Astrocyte (in vitro differentiated cells and primary cell): ENCODE measurements at regions not wholly inside any gene's neighbourhood (a gene's known extent, or its start where the extent isn't known, plus 50 kb on each side); places are given as distances from the start of the nearest gene placed in this dataset.

Source experiments
- DNase-seq: peaks from one replicate; pipeline ENCODE4 v3.0.0-alpha.2; 2010; ENCODE audit warnings: low read depth
- FAIRE-seq: peaks from 2 replicates; lab custom pipeline; 2011; peaks lifted over from hg19 to GRCh38; lab: Jason Lieb, UNC
- H2AFZ ChIP-seq: 2 replicates; pipeline ENCODE4 v1.6.0; 2012; ENCODE audit warnings: low read depth, low read length, inconsistent platforms
- H3K27ac ChIP-seq: 2 replicates; pipeline ENCODE4 v1.5.1; 2011; ENCODE audit warnings: low read depth, low read length, inconsistent platforms
- H3K27me3 ChIP-seq: 2 replicates; pipeline ENCODE4 v1.6.0; 2011; ENCODE audit warnings: low read length, inconsistent platforms; ENCODE audit not compliant: insufficient read depth
- H3K36me3 ChIP-seq: 2 replicates; pipeline ENCODE4 v1.5.1; 2011; ENCODE audit warnings: low read length, inconsistent platforms; ENCODE audit not compliant: insufficient read depth
- H3K4me1 ChIP-seq: 2 replicates; pipeline ENCODE4 v1.5.1; 2011; ENCODE audit warnings: low read length, inconsistent platforms; ENCODE audit not compliant: insufficient read depth
- H3K4me2 ChIP-seq: 2 replicates; pipeline ENCODE4 v1.6.0; 2012; ENCODE audit warnings: low read length, inconsistent platforms
- H3K4me3 ChIP-seq: 2 replicates; pipeline ENCODE4 v1.5.1; 2011; ENCODE audit warnings: low read depth, mild to moderate bottlenecking, low read length, inconsistent platforms; ENCODE audit not compliant: insufficient read depth
- H3K79me2 ChIP-seq: 2 replicates; pipeline ENCODE4 v1.6.0; 2012; ENCODE audit warnings: mild to moderate bottlenecking, low read length, inconsistent platforms; ENCODE audit not compliant: insufficient read depth
- H3K9ac ChIP-seq: 2 replicates; pipeline ENCODE4 v1.6.0; 2012; ENCODE audit warnings: mild to moderate bottlenecking, low read length, inconsistent platforms
- H3K9me3 ChIP-seq: 2 replicates; pipeline ENCODE4 v1.5.1; 2012; ENCODE audit warnings: low read depth, mild to moderate bottlenecking, low read length, inconsistent platforms; ENCODE audit not compliant: insufficient read depth
- H4K20me1 ChIP-seq: 2 replicates; pipeline ENCODE4 v1.6.0; 2012; ENCODE audit warnings: low read length, inconsistent platforms; ENCODE audit not compliant: insufficient read depth
- H3K27ac Mint-ChIP-seq: one replicate; pipeline ENCODE4 v1.8.0; 2021; ENCODE audit warnings: mild to moderate bottlenecking, mixed read lengths; ENCODE audit not compliant: unreplicated experiment
- H3K27me3 Mint-ChIP-seq: one replicate; pipeline ENCODE4 v1.8.0; 2021; ENCODE audit warnings: low read depth, mixed read lengths; ENCODE audit not compliant: unreplicated experiment
- H3K36me3 Mint-ChIP-seq: one replicate; pipeline ENCODE4 v1.8.0; 2021; ENCODE audit warnings: low read depth, mixed read lengths; ENCODE audit not compliant: unreplicated experiment
- H3K4me1 Mint-ChIP-seq: one replicate; pipeline ENCODE4 v1.8.0; 2021; ENCODE audit warnings: low read depth, mixed read lengths; ENCODE audit not compliant: unreplicated experiment
- H3K4me3 Mint-ChIP-seq: one replicate; pipeline ENCODE4 v1.8.0; 2021; ENCODE audit warnings: mild to moderate bottlenecking, moderate library complexity, mixed read lengths; ENCODE audit not compliant: unreplicated experiment
- H3K9me3 Mint-ChIP-seq: one replicate; pipeline ENCODE4 v1.8.0; 2021; ENCODE audit warnings: mild to moderate bottlenecking, mixed read lengths; ENCODE audit not compliant: unreplicated experiment
- EZH2 ChIP-seq: IDR thresholded peaks from 2 replicates; pipeline ENCODE4 v1.6.1; 2012; ENCODE audit warnings: mild to moderate bottlenecking, low read length, inconsistent platforms; ENCODE audit not compliant: insufficient read depth
- TF ChIP-seq, protein P1 (sequence below): IDR thresholded peaks from 2 replicates; pipeline ENCODE4 v1.5.1; 2011; ENCODE audit warnings: low read depth, mild to moderate bottlenecking, inconsistent platforms, low read length, moderate library complexity; ENCODE audit not compliant: insufficient read depth

GRCh38 chr22:47301820-47302475 lies 539.5 kb downstream of the TBC1D22A start:
- Mint-ChIP-seq H3K27me3 (no peaks in the 10 kb centered on the region), H3K4me3 (no peak overlapping the region), H3K9me3 (peaks cover 4% of the 10 kb centered on the region), H3K4me1 (no peaks in the 10 kb centered on the region), H3K27ac (no peak overlapping the region), H3K36me3 (no peaks in the 10 kb centered on the region)
- no peak for DNase-seq
- H3K27ac ChIP-seq: no peak overlapping the region
- H3K27me3 ChIP-seq: no peaks in the 10 kb centered on the region
- H3K9me3 ChIP-seq: no peaks in the 10 kb centered on the region
- H3K36me3 ChIP-seq: no peaks in the 10 kb centered on the region
- no peak overlapping the region for H2AFZ ChIP-seq
- no peak overlapping the region for H3K9ac ChIP-seq
- no peak overlapping the region for H3K4me3 ChIP-seq
- H3K4me2 ChIP-seq: no peak overlapping the region
- no peak for TF ChIP-seq EZH2
- TF ChIP-seq, protein P1, sequence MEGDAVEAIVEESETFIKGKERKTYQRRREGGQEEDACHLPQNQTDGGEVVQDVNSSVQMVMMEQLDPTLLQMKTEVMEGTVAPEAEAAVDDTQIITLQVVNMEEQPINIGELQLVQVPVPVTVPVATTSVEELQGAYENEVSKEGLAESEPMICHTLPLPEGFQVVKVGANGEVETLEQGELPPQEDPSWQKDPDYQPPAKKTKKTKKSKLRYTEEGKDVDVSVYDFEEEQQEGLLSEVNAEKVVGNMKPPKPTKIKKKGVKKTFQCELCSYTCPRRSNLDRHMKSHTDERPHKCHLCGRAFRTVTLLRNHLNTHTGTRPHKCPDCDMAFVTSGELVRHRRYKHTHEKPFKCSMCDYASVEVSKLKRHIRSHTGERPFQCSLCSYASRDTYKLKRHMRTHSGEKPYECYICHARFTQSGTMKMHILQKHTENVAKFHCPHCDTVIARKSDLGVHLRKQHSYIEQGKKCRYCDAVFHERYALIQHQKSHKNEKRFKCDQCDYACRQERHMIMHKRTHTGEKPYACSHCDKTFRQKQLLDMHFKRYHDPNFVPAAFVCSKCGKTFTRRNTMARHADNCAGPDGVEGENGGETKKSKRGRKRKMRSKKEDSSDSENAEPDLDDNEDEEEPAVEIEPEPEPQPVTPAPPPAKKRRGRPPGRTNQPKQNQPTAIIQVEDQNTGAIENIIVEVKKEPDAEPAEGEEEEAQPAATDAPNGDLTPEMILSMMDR: no peak
- H3K4me1 ChIP-seq: no peaks in the 10 kb centered on the region
- no peaks in the 10 kb centered on the region for H3K79me2 ChIP-seq
- no peaks in the 10 kb centered on the region for H4K20me1 ChIP-seq
- FAIRE-seq: no peak

GRCh38 chr22:47300698-47301405 lies 538.4 kb downstream of the TBC1D22A start:
- H3K36me3 ChIP-seq: no peaks in the 10 kb centered on the region
- H3K27me3 ChIP-seq: no peaks in the 10 kb centered on the region
- no peak overlapping the region for H3K4me2 ChIP-seq
- DNase-seq: no peak
- Mint-ChIP-seq H3K27ac (no peak overlapping the region), H3K36me3 (no peaks in the 10 kb centered on the region), H3K27me3 (no peaks in the 10 kb centered on the region), H3K4me1 (no peaks in the 10 kb centered on the region), H3K4me3 (no peak overlapping the region), H3K9me3 (peaks cover 12% of the 10 kb centered on the region)
- no peaks in the 10 kb centered on the region for H3K79me2 ChIP-seq
- H3K4me1 ChIP-seq: no peaks in the 10 kb centered on the region
- no peak for FAIRE-seq
- no peak overlapping the region for H3K9ac ChIP-seq
- H3K9me3 ChIP-seq: no peaks in the 10 kb centered on the region
- no peak overlapping the region for H3K4me3 ChIP-seq
- no peaks in the 10 kb centered on the region for H4K20me1 ChIP-seq
- H3K27ac ChIP-seq: no peak overlapping the region
- H2AFZ ChIP-seq: no peak overlapping the region
- TF ChIP-seq, protein P1: no peak
- TF ChIP-seq EZH2: no peak
